H1 (cell line): ENCODE measurements at regions not wholly inside any gene's neighbourhood (a gene's known extent, or its start where the extent isn't known, plus 50 kb on each side); places are given as distances from the start of the nearest gene placed in this dataset.

Experiments
- CTCF ChIA-PET: fragments of 300-600 bp; sonication (Branson Sonifier 250); formaldehyde crosslinking; loops from one replicate; lab custom pipeline; 2021; ENCODE audit not compliant: partially characterized antibody; lab: Charles Lee
- POLR2A ChIA-PET: fragments of 300-600 bp; sonication (Branson Sonifier 250); formaldehyde crosslinking; loops from one replicate; lab custom pipeline; 2021; ENCODE audit warnings: inconsistent platforms; ENCODE audit not compliant: partially characterized antibody; lab: Charles Lee
- DNase-seq, 2 experiments: peaks; one replicate each; pipeline versions ENCODE4 v3.0.0 to v3.0.0-alpha.2; 2010 to 2022; ENCODE audit warnings: low spot score in 2 of 2, low read depth in 1 of 2, mixed read lengths in 1 of 2
- FAIRE-seq: peaks from 2 replicates; lab custom pipeline; 2011; peaks lifted over from hg19 to GRCh38; lab: Jason Lieb, UNC
- H2AFZ ChIP-seq: 2 replicates; pipeline ENCODE4 v1.8.1; 2012; ENCODE audit warnings: low read length, inconsistent platforms
- H2AK5ac ChIP-seq: 2 replicates; pipeline ENCODE4 v1.6.1; 2013; ENCODE audit warnings: low read depth, low read length
- H2BK120ac ChIP-seq: replicated peaks from 2 replicates; pipeline ENCODE3; 2013; ENCODE audit warnings: low read depth, low read length, inconsistent platforms
- H2BK12ac ChIP-seq: 2 replicates; pipeline ENCODE4 v1.6.1; 2013; ENCODE audit warnings: low read depth, low read length
- H2BK15ac ChIP-seq: 2 replicates; pipeline ENCODE4 v1.6.1; 2013; ENCODE audit warnings: low read length
- H2BK20ac ChIP-seq: 2 replicates; pipeline ENCODE4 v1.6.1; 2013; ENCODE audit warnings: low read length
- H2BK5ac ChIP-seq: 2 replicates; pipeline ENCODE4 v1.6.1; 2013; ENCODE audit warnings: low read depth, low read length
- H3K14ac ChIP-seq: 2 replicates; pipeline ENCODE4 v1.6.1; 2013; ENCODE audit warnings: inconsistent platforms; ENCODE audit not compliant: insufficient read length
- H3K18ac ChIP-seq: 2 replicates; pipeline ENCODE4 v1.6.1; 2013; ENCODE audit warnings: low read length; ENCODE audit errors: extremely low read depth
- H3K23ac ChIP-seq: 2 replicates; pipeline ENCODE4 v1.6.1; 2013; ENCODE audit warnings: inconsistent platforms; ENCODE audit not compliant: insufficient read length
- H3K23me2 ChIP-seq: 2 replicates; pipeline ENCODE4 v1.6.1; 2013; ENCODE audit warnings: low read depth, low read length
- H3K27ac ChIP-seq: 2 replicates; pipeline ENCODE4 v1.6.1; 2011; ENCODE audit warnings: low read depth, low read length, inconsistent platforms
- H3K27me3 ChIP-seq, 4 experiments: replicated peaks in 1 of 4; 1 replicate in 1 of 4; 2 replicates in 3 of 4; pipeline versions ENCODE4 v1.6.1 to v1.8.1; 2011 to 2013; ENCODE audit warnings: low read length in 3 of 4, mild to moderate bottlenecking in 3 of 4, inconsistent platforms in 2 of 4, mixed read lengths in 2 of 4, moderate library complexity in 1 of 4; ENCODE audit not compliant: control insufficient read depth in 3 of 4, insufficient read depth in 3 of 4; ENCODE audit errors: extremely low read depth in 1 of 4
- H3K36me3 ChIP-seq, 4 experiments: 2 replicates each; pipeline versions ENCODE4 v1.6.1 to v1.8.1; 2011 to 2013; ENCODE audit warnings: mild to moderate bottlenecking in 4 of 4, low read length in 3 of 4, moderate library complexity in 2 of 4, control low read depth in 1 of 4, inconsistent platforms in 1 of 4; ENCODE audit not compliant: insufficient read depth in 4 of 4, control insufficient read depth in 2 of 4
- H3K4ac ChIP-seq: replicated peaks from 2 replicates; pipeline ENCODE3; 2013; ENCODE audit warnings: low read length, low read depth, mixed read lengths, inconsistent platforms; ENCODE audit not compliant: insufficient read length
- H3K4me1 ChIP-seq, 4 experiments: replicated peaks in 1 of 4; 1 replicate in 1 of 4; 2 replicates in 3 of 4; pipeline versions ENCODE4 v1.6.1 to v1.8.1; 2011 to 2013; ENCODE audit warnings: low read length in 3 of 4, inconsistent platforms in 2 of 4, mixed read lengths in 1 of 4; ENCODE audit not compliant: insufficient read depth in 4 of 4, control insufficient read depth in 3 of 4
- H3K4me2 ChIP-seq, 2 experiments: 2 replicates each; pipeline versions ENCODE4 v1.6.1 to v1.8.1; 2011 to 2013; ENCODE audit warnings: low read depth in 2 of 2, low read length in 2 of 2, control low read depth in 1 of 2, inconsistent platforms in 1 of 2, mild to moderate bottlenecking in 1 of 2; ENCODE audit not compliant: insufficient read depth in 1 of 2
- H3K4me3 ChIP-seq, 4 experiments: fragments of 200-600, 300-600 bp in 1 of 4; sonication (generic), shearing (Covaris generic), sonication (Bioruptor Twin) in 1 of 4; 2 replicates each; pipeline versions ENCODE4 v1.5.1 to v1.8.1; 2011 to 2016; ENCODE audit warnings: low read length in 4 of 4, low read depth in 3 of 4, control low read depth in 2 of 4, inconsistent platforms in 2 of 4, mild to moderate bottlenecking in 2 of 4, mixed read lengths in 1 of 4, moderate library complexity in 1 of 4; ENCODE audit not compliant: insufficient read depth in 2 of 4; ENCODE audit errors: extremely low read depth in 1 of 4
- H3K56ac ChIP-seq: replicated peaks from 2 replicates; pipeline ENCODE3; 2013; ENCODE audit warnings: low read depth, mild to moderate bottlenecking, mixed read lengths, low read length, inconsistent platforms; ENCODE audit not compliant: insufficient read length
- H3K79me1 ChIP-seq: 2 replicates; pipeline ENCODE4 v1.6.1; 2013; ENCODE audit warnings: low read depth, low read length, control low read depth
- H3K79me2 ChIP-seq, 2 experiments: 2 replicates each; pipeline versions ENCODE4 v1.6.1 to v1.8.1; 2012 to 2013; ENCODE audit warnings: low read length in 2 of 2, mild to moderate bottlenecking in 2 of 2, inconsistent platforms in 1 of 2; ENCODE audit not compliant: insufficient read depth in 2 of 2, control insufficient read depth in 1 of 2
- H3K9ac ChIP-seq, 4 experiments: replicated peaks in 1 of 4; 1 replicate in 1 of 4; 2 replicates in 3 of 4; pipeline versions ENCODE4 v1.6.1 to v1.8.1; 2011 to 2013; ENCODE audit warnings: low read depth in 3 of 4, low read length in 3 of 4, control low read depth in 2 of 4, mild to moderate bottlenecking in 2 of 4, moderate library complexity in 2 of 4, inconsistent platforms in 1 of 4; ENCODE audit errors: extremely low read depth in 1 of 4
- H3K9me3 ChIP-seq, 2 experiments: 2 replicates each; pipeline versions ENCODE4 v1.6.1 to v1.8.1; 2012 to 2013; ENCODE audit warnings: mild to moderate bottlenecking in 2 of 2, moderate library complexity in 2 of 2, control low read depth in 1 of 2, inconsistent platforms in 1 of 2, low read depth in 1 of 2, low read length in 1 of 2, mixed read lengths in 1 of 2; ENCODE audit not compliant: insufficient read depth in 2 of 2
- H4K20me1 ChIP-seq, 2 experiments: replicated peaks in 1 of 2; 2 replicates each; pipeline versions ENCODE3 to v1.8.1; 2011 to 2013; ENCODE audit warnings: inconsistent platforms in 2 of 2, low read length in 2 of 2, mild to moderate bottlenecking in 1 of 2; ENCODE audit not compliant: insufficient read depth in 2 of 2, control insufficient read depth in 1 of 2
- H4K5ac ChIP-seq: 2 replicates; pipeline ENCODE4 v1.6.1; 2013; ENCODE audit warnings: low read length, low read depth, mixed read lengths, inconsistent platforms; ENCODE audit not compliant: insufficient read length
- H4K8ac ChIP-seq: 2 replicates; pipeline ENCODE4 v1.8.0; 2013; ENCODE audit warnings: mild to moderate bottlenecking, moderate library complexity, low read length, inconsistent platforms; ENCODE audit not compliant: insufficient read depth; ENCODE audit errors: extremely low read depth
- H4K91ac ChIP-seq: replicated peaks from 2 replicates; pipeline ENCODE3; 2013; ENCODE audit warnings: low read length, mixed read lengths, inconsistent platforms; ENCODE audit not compliant: insufficient read length
- BRCA1 ChIP-seq: IDR thresholded peaks from 2 replicates; pipeline ENCODE4 v1.6.1; 2012; ENCODE audit warnings: low read depth, low read length, improper control_type of control experiment
- CHD2 ChIP-seq: IDR thresholded peaks from 2 replicates; pipeline ENCODE4 v1.6.1; 2012; ENCODE audit warnings: low read length, improper control_type of control experiment
- TEAD4 ChIP-seq: IDR thresholded peaks from 2 replicates; pipeline ENCODE4 v1.6.1; 2012; ENCODE audit warnings: low read depth, low read length, inconsistent platforms, mixed read lengths
- WGBS, 2 experiments: shearing (Covaris generic) in 1 of 2; methylation state at CpG; one replicate each; pipeline versions ENCODE4 v1.1.6 to v1.1.7; 2013 to 2015; ENCODE audit warnings: low lambda C conversion rate in 2 of 2, mixed read lengths in 2 of 2, inconsistent platforms in 1 of 2, low coverage in 1 of 2, missing lambda C conversion rate in 1 of 2; ENCODE audit not compliant: insufficient replicate concordance in 2 of 2, insufficient coverage in 1 of 2, insufficient read length in 1 of 2; ENCODE audit errors: extremely low coverage in 1 of 2, missing lambda C conversion rate in 1 of 2; 5-methylcytosine and 5-hydroxymethylcytosine counted together

DNA sequence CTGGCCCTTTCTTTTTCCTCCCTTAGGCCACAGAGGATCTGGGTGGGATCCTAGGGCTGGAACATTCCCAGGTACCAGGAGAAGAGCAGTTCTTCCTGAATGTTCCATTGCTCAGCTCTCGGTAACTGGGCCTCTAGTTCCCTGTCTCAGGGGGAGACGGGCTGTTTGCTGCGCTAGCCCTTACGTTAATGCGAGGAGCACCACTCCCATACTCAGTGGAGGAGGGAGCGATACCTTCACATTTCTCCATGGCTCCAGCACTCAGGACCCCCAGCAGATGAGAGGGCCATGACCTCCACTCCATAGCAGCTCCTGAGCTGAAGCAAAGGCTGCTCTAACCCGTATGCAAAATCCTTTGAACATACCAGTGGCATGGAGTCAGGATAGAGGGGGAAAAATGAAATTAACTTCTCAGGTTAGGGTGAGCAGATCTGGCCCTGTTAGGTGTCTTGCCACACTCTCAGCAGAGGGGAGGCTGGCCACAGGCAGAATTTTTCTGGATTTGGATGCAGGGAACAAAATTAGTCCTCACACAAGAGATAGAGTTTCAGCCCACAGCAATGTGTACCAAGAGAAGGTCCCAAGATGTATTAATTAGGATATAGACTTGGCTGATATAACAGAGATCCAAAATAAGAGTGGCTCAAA lies 206.7 kb downstream of the ZFP36L2 start:
- no peak overlapping the region for H3K4me2 ChIP-seq
- no peak overlapping the region for H4K8ac ChIP-seq
- FAIRE-seq (no peak), DNase-seq (no peak)
- no peak overlapping the region for H2AK5ac ChIP-seq
- no peaks in the 10 kb centered on the region for H3K36me3 ChIP-seq
- H3K18ac ChIP-seq = no peak overlapping the region
- H3K27ac ChIP-seq = no peak overlapping the region
- no peak overlapping the region for H3K9ac ChIP-seq
- H2BK20ac ChIP-seq = no peak overlapping the region
- H3K9me3 ChIP-seq = peaks cover 0 to 5% of the 10 kb centered on the region in 2 experiments; a peak in 3 of 4 replicates
- H2BK5ac ChIP-seq = no peak overlapping the region
- H3K79me2 ChIP-seq = no peaks in the 10 kb centered on the region
- no peak overlapping the region for H2BK120ac ChIP-seq
- H4K5ac ChIP-seq = no peak overlapping the region
- ChIA-PET CTCF (interaction anchor here (0.8 to 8.5 kb wide), 8 partner anchors 11 to 162 kb away, joined by 3 to 70 read pairs (median 4); no protein-coding TSS in a partner anchor), POLR2A (no interaction called here)
- H3K23me2 ChIP-seq = no peaks in the 10 kb centered on the region
- H2AFZ ChIP-seq = no peak overlapping the region
- H4K91ac ChIP-seq = no peak overlapping the region
- H4K20me1 ChIP-seq = no peaks in the 10 kb centered on the region
- TF ChIP-seq TEAD4 = no peak
- TF ChIP-seq BRCA1 = no peak
- TF ChIP-seq CHD2 = no peak
- H3K27me3 ChIP-seq = no peaks in the 10 kb centered on the region
- H3K79me1 ChIP-seq = no peaks in the 10 kb centered on the region
- H3K4ac ChIP-seq = no peak overlapping the region
- H3K56ac ChIP-seq = no peak overlapping the region
- H2BK12ac ChIP-seq = no peak overlapping the region
- H2BK15ac ChIP-seq = no peak overlapping the region
- no peak overlapping the region for H3K23ac ChIP-seq
- WGBS, 2 experiments = 91% methylated on average over 7 of the region's 7 CpGs; no CpG with 5 or more reads in 1 of the 2 experiments
- no peak overlapping the region for H3K14ac ChIP-seq
- peaks cover 2 to 8% (median 2%) of the 10 kb centered on the region in 4 experiments; a peak in 4 of 7 replicates for H3K4me1 ChIP-seq
- no peak overlapping the region for H3K4me3 ChIP-seq
